Cardiac muscle cell (in vitro differentiated cells and primary cell): ENCODE measurements at regions not wholly inside any gene's neighbourhood (a gene's known extent, or its start where the extent isn't known, plus 50 kb on each side); places are given as distances from the start of the nearest gene placed in this dataset.
A peak's percentile ranks its signal among the peaks of the same experiment; 100 is the strongest.

Experiments used
- DNase-seq, 2 donors: peaks; one replicate each; pipeline versions ENCODE4 v3.0.0 to v3.0.0-alpha.2; 2010 to 2017; ENCODE audit warnings: low read depth in 1 of 2, low spot score in 1 of 2
- H3K27ac ChIP-seq: fragments of 200-600 bp; sonication (generic); 2 replicates; pipeline ENCODE4 v1.5.1; 2016
- H3K27me3 ChIP-seq: fragments of 200-600 bp; sonication (generic); 2 replicates; pipeline ENCODE4 v1.6.0; 2016; ENCODE audit warnings: control low read depth
- H3K36me3 ChIP-seq: fragments of 200-600 bp; sonication (generic); 2 replicates; pipeline ENCODE4 v1.5.1; 2016; ENCODE audit warnings: control low read depth
- H3K4me1 ChIP-seq: fragments of 200-600 bp; sonication (generic); 2 replicates; pipeline ENCODE4 v1.8.1; 2017; ENCODE audit warnings: low read depth, mild to moderate bottlenecking, mixed run types
- H3K4me3 ChIP-seq: fragments of 200-600 bp; sonication (generic); 2 replicates; pipeline ENCODE4 v1.5.1; 2016; ENCODE audit warnings: mild to moderate bottlenecking
- H3K9me3 ChIP-seq: fragments of 200-600 bp; sonication (generic); 2 replicates; pipeline ENCODE4 v1.5.1; 2017; ENCODE audit warnings: low read depth, mild to moderate bottlenecking, control low read depth
- TF ChIP-seq, protein P1 (sequence below): IDR thresholded peaks from 2 replicates; pipeline ENCODE4 v1.5.1; 2012; ENCODE audit warnings: low read depth, mild to moderate bottlenecking, low read length

DNA sequence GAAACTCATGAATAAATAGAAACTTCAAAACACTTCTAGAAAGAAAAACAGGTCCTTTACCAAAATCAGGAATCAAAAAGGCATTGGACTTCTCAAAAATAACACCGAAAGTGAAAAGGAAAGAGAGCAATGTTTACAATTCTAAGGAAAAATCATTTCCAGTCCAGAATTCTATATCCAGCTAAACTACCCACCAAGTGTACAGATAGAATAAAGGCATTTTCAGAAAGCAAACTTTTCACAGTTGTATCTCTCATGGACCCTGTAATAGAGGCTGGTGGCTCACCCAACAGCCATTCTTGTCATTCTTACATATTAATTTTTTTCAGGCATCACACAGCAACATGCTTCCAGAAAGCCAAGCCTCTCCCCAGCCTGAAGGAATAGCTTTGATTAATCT, 63.7 kb downstream of the FOXD1 start:
- TF ChIP-seq, protein P1, sequence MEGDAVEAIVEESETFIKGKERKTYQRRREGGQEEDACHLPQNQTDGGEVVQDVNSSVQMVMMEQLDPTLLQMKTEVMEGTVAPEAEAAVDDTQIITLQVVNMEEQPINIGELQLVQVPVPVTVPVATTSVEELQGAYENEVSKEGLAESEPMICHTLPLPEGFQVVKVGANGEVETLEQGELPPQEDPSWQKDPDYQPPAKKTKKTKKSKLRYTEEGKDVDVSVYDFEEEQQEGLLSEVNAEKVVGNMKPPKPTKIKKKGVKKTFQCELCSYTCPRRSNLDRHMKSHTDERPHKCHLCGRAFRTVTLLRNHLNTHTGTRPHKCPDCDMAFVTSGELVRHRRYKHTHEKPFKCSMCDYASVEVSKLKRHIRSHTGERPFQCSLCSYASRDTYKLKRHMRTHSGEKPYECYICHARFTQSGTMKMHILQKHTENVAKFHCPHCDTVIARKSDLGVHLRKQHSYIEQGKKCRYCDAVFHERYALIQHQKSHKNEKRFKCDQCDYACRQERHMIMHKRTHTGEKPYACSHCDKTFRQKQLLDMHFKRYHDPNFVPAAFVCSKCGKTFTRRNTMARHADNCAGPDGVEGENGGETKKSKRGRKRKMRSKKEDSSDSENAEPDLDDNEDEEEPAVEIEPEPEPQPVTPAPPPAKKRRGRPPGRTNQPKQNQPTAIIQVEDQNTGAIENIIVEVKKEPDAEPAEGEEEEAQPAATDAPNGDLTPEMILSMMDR = no peak
- H3K27me3 ChIP-seq = no peaks in the 10 kb centered on the region

DNA sequence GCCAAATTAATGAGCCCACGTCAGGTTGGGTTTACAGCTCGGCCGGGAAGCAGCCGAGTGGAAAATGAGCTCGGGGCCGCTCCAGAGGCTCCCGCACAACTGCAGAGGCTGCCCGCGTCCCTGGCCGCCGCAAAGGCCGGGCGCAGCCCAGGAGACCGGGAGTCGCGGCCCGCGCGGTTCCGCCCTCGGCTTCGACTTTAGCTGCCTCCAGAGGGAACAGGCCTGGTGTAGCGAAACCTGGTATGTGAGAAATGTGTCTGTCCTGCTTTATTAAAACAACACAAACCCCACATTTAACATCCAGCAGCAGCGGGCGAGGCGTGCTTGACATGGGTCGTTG, 66.2 kb downstream of the FOXD1 start:
- Histone ChIP-seq H3K4me3 (no peak overlapping the region), H3K9me3 (no peaks in the 10 kb centered on the region)
- no peak for DNase-seq

More for the DNA sequence above, 63.7 kb downstream of the FOXD1 start:
- Histone ChIP-seq H3K9me3 (no peaks in the 10 kb centered on the region), H3K4me3 (no peak overlapping the region), H3K27ac (no peak overlapping the region), H3K4me1 (no peaks in the 10 kb centered on the region), H3K36me3 (no peaks in the 10 kb centered on the region)
- no peak for DNase-seq

DNA sequence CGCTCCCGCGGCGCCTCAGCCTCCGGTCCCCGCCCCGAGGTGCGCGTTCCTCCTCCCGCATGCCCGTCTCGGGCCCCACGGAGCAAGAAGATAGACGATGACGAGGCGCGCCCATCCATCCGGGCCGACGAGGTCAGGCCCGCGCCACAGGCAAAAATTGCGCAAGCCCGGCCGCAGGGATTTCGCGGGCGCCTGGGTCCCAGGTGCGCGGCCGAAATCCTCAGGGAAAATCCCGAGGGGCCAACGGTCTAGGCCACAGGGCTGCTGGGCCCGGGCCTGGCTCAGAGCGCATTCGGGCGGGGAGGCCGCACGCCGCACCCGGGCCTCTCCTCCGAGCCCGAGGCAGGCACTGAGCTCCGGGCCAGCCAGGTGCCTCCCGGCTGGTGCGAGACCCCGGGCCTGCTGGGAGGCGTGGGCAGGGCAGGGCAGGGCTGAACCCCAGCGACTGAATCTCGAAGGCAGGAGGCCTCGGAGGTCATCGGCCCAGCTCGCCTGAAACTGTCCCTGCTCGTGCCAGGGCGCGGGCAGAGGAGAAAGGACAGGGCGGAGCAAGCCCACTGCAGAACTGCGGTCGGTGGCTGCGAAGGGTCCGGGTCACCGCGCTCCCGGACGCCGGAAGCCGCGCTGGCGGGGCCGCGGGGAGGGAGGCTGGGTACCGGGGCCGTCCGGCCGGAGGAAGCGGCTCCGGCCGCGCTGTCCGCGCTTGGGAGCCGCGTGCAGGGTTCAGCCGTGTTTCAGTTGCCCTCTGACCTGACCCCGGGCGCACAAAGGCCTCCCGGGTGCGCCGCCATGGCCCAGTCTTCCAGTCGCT, 66.8 kb downstream of the FOXD1 start:
- H3K4me1 ChIP-seq = no peaks in the 10 kb centered on the region
- no peak overlapping the region for H3K4me3 ChIP-seq
- H3K27me3 ChIP-seq = no peaks in the 10 kb centered on the region
- no peaks in the 10 kb centered on the region for H3K36me3 ChIP-seq
- TF ChIP-seq, protein P1 = no peak
- H3K27ac ChIP-seq = no peak overlapping the region
- DNase-seq = no peak
- H3K9me3 ChIP-seq = no peaks in the 10 kb centered on the region

More for the DNA sequence above, 66.2 kb downstream of the FOXD1 start:
- no peaks in the 10 kb centered on the region for H3K36me3 ChIP-seq
- TF ChIP-seq, protein P1 = no peak
- no peak overlapping the region for H3K27ac ChIP-seq
- no peaks in the 10 kb centered on the region for H3K4me1 ChIP-seq
- H3K27me3 ChIP-seq = no peaks in the 10 kb centered on the region

DNA sequence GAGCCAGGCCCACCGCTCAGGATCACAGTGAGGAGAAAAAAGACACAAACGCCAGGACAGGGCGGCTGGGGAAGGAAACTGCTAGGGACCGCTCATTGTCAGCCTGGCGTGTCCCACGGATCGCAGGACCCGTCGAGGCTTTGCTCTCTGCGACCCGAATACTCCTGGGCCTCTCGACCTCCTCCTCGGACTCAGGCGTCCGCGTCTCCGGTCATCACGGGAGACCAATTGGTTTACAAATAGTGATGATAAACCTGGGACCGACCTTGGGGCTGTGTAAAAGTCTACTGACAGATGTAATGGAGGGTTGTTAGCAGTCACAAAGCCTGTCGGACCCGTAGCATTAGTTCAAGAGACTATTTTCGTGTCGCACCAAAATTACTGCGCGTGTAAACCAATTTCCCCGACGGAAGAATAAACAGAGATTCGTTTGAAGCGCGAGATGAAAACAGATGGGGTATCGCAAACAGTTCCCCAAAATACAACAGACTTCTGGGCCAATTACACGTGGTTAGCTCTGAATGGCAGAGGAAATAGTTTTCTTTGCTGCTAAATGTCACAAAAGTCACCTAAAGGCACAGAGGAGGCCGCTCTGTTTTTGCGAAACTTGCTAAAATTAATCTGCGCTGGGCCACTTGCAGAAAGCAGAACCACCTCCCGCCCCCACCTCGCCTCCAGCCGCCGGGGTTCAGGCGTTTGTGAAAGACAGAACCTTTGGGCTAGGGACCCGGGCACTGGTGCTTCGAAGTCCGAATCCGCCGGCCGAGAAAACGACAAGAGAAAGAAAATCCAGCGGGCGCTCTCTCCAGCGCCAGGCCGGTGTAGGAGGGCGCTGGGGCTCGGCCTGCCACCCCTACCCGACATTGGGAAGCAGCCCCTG, 67.6 kb downstream of the FOXD1 start:
- H3K27me3 ChIP-seq = no peaks in the 10 kb centered on the region
- H3K4me3 ChIP-seq = no peak overlapping the region
- H3K36me3 ChIP-seq = no peaks in the 10 kb centered on the region
- no peaks in the 10 kb centered on the region for H3K9me3 ChIP-seq
- TF ChIP-seq, protein P1 = no peak
- DNase-seq = no peak
- H3K4me1 ChIP-seq = no peaks in the 10 kb centered on the region
- H3K27ac ChIP-seq = no peak overlapping the region

DNA sequence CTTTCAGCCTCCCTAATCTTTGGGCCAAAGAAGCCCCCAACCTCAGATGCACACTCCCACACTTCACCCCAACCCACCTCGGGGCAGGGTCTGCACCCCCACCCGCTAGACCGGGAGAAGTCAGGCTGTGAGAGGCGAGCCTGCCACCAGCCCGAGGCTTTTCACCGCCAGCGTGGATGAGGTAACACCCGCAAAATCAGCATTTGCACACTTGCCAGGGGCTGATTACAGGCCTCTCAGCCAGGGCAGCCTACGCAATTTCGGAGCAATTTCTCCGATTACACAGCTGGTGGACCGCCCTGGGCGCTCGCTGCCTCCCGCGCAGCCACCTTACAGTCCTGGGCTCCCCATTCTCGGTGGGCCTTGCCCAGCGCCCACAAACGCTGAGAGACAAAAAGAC, 68.5 kb downstream of the FOXD1 start:
- Histone ChIP-seq H3K4me1 (no peaks in the 10 kb centered on the region), H3K9me3 (no peaks in the 10 kb centered on the region), H3K36me3 (no peaks in the 10 kb centered on the region), H3K27me3 (no peaks in the 10 kb centered on the region), H3K27ac (no peak overlapping the region), H3K4me3 (no peak overlapping the region)
- DNase-seq = peak in 1 of 2 donors; percentile 65
- TF ChIP-seq, protein P1 = no peak
